ENCODE measurements at regions not wholly inside any gene's neighbourhood (a gene's known extent, or its start where the extent isn't known, plus 50 kb on each side); places are given as distances from the start of the nearest gene placed in this dataset.
"Not testable (repeated sequence)": the region's sequence is repeated elsewhere in the genome, so short reads cannot be mapped to it uniquely, and the experiment has no call there.

DNA sequence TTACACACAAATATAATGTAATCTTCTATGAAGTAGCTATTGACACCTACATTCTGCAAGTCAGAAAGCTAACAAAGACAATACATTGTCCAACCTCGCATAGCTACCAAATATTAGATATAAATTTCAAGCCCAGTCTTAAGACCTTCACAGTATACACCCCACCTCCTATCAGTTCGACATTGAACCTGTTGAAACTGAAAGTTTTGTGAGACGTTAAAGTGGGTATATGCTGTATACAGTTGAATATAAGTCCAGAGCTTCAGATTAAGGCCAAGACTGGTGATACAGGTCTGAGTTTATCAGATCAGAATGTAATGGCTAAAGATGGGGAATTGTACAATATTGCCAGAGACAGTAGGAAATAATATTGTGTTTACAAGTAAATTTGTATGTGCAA, 489.3 kb upstream of the RORB start:
- no peak for DNase-seq (ENCODE audit: low read depth)

DNA sequence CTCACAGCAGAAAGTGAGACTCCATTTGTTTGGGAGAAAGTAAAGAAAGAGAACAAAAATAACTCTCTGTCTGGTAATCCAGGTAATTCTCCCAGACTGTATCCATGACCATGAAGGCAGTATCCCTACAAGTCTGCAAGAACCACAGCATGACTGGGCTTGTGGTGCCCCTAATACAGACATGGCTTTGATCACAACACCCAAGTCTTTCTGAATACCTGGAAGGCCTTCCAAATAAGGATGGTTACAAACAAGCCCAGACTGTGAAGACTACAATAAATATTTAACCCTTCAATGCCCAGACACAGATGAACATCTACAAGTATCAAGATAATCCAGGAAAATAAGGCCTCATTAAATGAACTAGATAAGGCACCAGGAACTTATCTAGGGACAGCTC, 481.1 kb upstream of the RORB start:
- no peak for DNase-seq (ENCODE audit: low read depth)

DNA sequence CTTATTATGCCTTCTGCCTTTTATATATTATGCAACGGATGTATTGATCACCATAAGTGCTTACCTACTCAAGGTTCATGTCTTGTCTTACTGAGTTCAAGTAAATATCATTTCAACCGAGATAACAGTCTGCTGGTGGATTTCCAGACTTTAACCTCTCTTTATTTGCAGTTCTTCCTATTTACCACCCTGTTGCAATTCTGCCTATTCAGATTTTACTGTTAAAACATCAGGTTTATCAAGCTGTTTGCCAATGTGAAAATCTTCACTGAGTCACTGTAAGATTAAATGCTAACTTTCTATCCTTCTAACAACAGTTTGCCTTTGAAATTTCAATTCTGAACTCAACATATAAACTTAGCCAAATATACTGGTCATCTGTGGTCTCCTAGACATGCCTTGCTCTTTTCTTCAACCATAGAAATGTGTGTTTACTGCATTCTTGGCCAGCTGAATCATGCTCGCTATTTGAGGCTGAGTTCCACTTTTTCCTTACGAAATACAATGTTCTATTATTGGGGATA, 471.7 kb upstream of the RORB start:
- DNase-seq (ENCODE audit: low read depth): no peak

DNA sequence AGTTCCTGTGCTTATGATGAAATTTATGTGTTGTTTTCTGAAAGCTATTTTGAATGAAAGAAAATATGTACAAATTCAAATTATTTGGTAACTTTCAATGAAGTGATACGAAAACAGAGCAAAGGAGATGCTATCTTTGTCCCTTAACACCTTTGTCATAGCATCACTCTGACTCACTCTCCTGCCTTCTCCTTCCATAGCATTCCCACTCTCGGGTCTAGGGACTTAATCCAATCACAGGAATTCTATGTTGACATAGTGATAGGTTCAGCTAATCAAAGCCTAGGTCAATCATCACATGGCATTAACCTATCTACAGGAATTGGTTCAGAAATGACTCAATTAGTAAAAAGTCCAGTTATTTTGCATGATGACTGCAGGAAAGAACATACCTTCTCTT, 464.7 kb upstream of the RORB start:
- DNase-seq (ENCODE audit: low read depth): no peak

DNA sequence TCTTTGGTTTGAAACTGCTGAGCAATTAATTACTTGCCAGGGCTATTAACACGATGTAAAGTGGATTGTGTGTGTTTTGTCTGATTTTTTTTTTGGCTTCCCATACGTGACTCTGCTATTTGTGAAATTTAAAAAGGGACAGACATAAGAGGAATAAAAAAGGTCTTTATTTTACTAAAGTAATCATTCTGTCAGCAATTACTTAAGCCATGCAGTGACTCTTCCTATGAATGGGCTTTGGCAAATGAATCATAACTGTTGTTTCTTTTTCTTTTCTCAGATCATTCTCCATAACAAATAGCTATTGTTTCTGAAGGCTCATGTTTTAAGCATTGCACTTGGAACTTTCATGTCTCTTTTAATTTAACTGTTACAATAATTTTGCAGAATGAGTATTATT, 461.3 kb upstream of the RORB start:
- DNase-seq (ENCODE audit: low read depth): no peak

DNA sequence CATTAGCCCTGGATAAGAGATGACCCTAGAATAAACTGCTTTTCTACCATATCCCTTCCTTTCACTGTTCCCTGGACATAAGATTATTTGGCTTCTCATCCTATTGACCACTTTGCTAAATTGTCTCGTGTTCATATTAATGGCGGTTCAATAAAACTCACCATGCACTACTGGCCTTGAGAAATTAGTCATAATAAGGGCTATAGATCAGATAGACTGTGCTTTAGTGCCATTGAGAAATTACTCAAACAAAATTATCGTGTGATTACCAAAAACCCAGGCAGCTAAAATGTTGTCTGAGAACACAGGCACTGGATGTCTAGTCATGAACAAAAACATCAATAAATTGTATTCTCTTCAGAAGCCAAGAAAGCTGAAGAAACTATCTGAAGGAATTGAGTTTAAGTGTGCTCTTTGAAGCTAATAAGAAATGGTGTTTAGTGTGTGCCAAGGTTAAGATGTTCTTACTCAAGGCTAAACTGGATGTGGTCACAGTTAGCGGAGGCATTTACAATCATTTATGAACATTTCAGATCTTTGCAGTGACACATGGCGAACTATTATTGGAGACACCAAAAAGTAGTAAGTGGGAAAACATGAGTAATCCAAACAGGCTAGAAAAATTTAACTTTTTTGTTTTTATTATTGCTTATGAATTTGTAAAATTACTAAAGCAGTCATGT, 460.4 kb upstream of the RORB start:
- no peak for DNase-seq (ENCODE audit: low read depth)

DNA sequence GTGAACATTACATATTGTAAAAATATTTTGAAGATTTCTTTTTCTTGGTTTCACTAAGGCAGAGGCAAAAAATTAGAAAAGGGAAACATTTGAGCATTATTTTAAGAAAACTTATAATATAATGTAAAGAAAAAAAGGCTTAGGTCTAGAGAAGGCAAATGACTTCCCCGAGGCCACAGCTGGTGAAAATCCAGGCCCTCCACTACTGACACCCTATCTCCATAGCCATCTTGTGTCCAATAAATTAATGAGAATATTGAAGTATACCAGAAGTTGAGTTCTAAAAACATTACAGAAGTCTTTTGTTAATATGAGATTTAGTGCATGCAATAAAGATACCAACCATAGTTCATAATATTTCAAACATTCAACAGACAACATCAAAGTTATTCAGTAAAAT, 459.9 kb upstream of the RORB start:
- DNase-seq (ENCODE audit: low read depth): no peak

DNA sequence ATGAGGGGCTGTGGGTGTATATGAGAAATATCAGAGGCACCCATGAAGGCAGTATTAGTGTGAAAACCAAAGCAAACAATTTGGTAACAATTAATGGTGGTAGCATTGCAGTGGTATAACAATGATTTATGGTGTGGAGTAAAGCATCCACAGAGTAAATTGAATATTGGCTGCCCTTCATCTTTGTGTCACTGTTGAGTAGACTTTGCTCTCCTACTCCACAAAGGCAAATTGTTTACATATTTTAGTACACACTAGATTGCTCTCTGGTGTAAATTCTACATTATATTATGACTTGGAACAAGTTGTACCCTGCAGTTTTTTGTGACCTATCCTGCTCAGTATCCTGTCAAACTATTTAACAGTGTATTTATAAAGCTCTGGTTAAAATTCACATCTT, 455.5 kb upstream of the RORB start:
- no peak for DNase-seq (ENCODE audit: low read depth)

DNA sequence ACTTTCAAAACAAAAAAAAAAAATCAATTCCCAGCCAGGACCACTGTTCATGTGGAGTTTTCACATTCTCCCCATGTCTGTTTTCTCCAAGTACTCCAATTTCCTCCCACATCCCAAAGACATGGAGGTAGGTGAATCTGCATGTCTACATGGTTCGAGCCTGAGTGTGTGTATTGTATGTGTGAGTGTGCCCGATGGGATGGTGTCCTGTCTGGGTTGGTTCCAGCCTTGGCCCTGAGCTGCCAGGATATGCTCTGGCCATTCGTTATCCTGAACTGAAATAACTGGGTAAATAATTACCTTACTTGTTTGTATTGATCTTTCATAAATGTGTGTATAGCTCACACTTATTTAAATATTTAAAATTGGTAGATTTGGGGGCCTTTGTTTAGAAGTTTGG, 452.3 kb upstream of the RORB start:
- no peak for DNase-seq (ENCODE audit: low read depth)

DNA sequence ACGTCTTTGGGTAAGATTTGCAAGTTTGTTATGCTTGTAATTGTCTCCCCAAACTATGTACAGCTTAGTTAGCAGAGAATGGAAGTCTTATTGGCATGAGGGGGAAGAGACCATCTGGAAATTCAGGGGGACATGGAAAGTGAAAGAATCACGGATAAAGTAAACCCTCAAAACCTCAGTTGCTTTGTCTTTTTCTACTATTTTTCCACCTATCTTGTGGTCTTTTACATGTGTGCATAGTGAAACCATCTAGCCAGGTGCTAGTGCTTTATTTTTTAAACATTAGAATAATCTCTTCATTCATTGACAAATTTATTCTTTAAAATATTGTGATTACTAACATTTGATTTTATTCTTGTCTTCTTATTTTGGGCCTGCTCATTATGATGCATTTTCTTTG, 441.1 kb upstream of the RORB start:
- DNase-seq (ENCODE audit: low read depth): no peak

DNA sequence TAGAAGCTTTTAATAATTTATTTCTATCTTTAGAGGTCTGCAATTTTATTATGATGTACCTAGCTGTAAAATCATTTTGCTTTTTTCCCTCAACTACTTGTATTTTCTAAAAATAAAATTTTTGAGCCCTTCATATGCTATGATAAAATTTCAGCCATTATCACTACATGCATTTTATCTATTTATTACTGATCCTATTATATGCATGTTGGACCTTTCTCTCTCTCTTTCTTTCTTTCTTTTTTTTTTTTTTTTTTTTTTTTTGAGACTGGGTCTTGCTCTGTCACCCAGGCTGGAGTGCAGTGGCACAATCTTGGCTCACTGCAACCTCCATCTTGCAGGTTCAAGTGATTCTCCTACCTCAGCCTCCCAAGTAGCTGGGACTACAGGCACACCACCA, 440.1 kb upstream of the RORB start:
- not testable (repeated sequence) for DNase-seq (ENCODE audit: low read depth)

DNA sequence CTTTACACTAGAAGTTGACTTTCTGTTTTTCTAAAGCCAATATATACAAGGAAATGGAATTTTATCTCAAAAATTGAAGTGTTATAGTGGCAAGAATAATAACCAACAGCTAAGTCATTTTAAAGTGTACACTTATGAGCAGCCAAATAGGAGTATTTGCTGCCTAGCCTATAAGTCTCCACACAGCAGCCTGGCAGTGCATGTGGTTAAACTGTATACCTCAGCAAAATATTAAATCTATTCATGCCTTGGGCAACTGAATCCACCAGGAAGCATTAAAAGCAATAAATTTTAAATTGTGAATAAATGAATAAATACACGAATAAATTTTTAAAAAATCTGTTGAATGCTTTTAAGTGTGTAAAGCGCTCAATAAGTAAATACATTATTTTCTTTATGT, 432.4 kb upstream of the RORB start:
- DNase-seq (ENCODE audit: low read depth): no peak

DNA sequence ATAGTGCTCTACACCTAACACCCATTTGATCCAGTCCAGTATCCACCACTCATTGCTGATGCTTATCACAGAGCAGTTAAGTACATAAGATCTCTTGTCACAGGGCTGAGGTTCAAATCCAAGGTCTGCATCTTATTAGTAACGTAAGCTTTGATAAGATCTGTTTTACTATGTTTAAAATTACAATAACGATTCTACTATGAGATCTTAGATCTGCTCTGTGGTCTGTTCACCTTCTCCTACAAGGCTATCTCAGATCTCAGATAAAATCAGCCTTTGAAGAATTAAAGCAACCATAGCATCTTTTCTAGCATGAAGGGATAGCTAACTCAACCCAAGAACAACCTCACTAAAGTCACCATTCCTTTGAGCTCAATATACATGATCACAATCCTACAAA, 431.0 kb upstream of the RORB start:
- no peak for DNase-seq (ENCODE audit: low read depth)

DNA sequence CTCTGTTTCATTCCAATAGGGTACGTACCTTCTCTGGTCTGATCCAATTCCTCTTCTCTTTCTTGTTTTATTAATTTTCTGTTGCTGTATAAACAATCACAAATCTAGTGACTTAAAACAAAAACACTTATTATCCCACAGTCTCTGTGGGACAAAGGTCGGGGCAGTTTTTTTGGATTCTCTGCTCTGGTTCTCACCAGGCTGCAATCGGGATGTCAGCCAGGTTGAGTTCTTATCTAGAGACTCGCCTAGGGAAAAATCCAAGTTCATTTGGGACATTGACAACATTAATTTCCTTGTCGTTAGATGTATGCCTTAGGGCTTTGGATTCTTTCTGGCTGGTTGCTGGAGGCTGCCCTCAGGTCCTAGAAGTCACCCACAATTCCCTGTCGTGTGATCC, 430.5 kb upstream of the RORB start:
- no peak for DNase-seq (ENCODE audit: low read depth)

DNA sequence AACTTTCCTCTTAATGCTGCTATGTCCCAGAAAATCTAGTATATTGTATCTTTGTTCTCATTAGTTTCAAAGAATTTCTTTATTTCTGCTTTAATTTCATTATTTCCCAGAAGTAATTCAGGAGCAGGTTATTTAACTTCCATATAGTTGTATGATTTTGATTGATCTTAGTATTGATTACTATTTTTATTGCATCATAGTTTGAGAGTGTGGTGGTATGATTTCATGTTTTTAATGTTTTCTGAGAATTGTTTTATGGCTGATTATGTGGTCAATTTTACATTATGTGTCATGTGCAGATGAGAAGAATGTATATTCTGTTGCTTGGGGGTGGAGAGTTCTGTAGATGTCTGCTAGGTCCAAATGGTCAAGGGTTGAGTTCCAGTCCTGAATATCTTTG, 425.6 kb upstream of the RORB start:
- no peak for DNase-seq (ENCODE audit: low read depth)

DNA sequence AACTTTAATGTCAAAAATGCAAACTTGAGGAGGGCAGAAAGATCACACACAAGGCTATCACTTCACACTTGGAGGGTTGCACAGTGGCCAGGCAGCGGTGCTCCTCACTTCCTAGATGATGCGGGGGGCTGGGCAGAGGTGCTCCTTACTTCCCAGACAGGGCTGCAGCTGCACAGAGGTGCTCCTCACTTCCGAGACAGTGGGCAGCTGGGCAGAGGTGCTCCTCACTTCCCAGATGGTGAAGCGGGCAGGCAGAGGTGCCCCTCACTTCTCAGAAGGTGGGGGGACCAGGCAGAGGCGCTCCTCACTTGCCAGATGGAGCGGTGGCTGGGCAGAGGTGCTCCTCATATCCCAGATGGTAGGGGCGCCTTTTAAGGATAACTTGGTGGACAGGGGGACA, 423.2 kb upstream of the RORB start:
- DNase-seq (ENCODE audit: low read depth): no peak

DNA sequence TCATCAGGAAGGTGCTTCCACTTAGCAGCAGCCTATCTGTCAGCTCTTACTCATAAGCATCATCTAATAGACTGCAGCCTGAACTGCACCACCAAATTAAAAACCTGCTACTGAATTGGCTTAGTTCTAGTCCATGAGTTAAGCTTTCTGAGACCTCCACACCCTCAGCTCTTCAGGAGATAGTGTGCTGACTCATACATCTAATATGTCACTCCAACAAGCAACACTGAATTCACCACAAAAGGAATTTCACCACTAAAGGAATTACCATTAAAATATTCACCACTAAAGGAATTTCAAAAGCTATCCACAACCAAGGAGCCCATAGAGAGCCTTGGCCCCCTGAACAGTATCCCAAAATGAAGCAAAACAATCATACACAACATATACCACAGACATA, 418.5 kb upstream of the RORB start:
- DNase-seq (ENCODE audit: low read depth): no peak

DNA sequence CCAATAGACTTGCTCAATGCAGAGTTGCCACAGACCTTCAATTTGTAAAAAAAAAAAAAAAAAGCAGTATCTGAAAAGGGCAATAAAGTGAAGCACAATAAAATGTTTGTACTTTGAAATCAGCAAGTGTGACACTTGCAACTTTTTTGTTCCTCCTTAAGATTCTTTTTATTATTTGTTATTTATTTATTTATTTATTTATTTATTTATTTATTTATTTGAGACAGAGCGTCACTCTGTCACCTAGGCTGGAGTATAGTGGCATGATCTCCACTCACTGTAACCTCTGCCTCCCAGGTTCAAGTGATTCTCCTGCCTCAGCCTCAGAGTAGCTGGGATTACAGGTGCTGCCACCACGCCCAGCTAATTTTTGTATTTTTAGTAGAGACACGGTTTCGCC, 416.5 kb upstream of the RORB start:
- DNase-seq (ENCODE audit: low read depth): not testable (repeated sequence)

DNA sequence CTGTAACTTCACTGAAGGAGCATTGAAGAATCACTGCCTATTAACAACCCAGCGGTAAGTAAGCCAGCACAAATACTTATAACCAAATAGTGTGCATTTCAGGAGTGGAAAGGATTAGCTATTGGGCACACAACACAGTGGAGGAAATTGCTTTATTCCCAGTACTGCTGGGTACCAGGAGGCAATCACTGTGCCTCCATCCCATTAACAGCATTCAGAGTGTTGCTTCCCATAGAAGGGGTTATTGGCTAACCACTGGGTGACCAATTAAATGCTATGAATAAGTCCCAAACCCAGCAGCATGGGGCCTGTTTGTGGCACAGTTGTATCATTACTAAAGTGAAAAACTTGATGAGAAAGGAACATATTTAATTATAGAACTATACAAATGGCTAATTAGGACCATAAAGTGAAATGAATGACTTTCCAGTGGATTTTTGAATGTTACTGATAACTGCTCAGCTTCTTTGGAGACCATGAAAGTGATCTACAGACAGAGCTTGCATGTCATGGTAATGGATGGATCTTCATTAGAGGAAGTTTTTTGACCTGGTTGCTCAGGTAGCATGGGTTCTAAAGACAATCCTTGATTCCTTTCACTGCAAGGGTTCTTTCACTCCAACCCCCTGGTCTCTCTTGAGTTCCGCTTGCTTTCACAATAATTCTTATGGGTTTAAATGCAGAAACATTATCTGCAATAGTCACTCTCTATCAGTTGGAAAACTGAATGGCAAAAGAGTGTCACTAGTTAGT, 413.3 kb upstream of the RORB start:
- DNase-seq (ENCODE audit: low read depth): no peak

DNA sequence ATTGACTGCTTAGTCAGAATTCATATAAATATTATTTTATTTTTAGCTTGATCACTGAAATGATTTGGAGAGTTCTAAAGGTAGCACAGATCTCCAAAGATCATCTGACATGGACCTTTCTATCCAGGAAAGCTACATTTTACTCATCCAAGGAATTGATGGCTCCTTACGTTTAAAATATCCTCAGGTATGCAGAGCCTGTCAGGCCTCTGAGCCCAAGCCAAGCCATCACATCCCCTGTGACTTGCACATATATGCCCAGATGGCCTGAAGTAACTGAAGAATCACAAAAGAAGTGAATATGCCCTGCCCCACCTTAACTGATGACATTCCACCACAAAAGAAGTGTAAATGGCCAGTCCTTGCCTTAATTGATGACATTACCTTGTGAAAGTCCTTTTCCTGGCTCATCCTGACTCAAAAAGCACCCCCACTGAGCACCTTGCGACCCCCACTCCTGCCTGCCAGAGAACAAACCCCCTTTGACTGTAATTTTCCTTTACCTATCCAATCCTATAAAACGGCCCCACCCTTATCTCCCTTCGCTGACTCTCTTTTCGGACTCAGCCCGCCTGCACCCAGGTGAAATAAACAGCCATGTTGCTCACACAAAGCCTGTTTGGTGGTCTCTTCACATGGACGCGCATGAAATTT, 411.6 kb upstream of the RORB start:
- DNase-seq (ENCODE audit: low read depth): not testable (repeated sequence)

DNA sequence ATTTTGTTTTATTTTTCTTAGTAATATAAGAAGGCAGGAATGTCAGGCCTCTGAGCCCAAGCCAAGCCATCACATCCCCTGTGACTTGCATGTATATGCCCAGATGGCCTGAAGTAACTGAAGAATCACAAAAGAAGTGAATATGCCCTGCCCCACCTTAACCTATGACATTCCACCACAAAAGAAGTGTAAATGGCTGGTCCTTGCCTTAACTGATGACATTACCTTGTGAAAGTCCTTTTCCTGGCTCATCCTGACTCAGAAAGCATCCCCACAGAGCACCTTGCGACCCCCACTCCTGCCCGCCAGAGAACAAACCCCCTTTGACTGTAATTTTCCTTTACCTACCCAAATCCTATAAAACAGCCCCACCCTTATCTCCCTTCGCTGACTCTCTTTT, 406.2 kb upstream of the RORB start:
- DNase-seq (ENCODE audit: low read depth): not testable (repeated sequence)

DNA sequence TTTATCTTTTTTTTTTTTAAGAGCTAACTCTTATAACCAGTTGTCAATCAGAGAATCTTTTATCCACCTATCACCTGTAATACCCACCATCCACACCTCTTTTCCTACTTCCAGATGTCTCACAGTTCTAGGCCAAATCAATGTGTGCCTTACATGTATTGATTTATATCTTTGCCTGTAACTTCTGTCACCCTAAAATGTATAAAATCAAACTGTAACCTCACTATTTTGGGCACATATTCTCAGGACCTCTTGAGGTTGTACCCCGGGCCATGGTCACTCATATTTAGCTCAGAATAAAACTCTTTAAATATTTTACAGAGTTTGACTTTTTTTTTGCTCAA, 404.7 kb upstream of the RORB start:
- no peak for DNase-seq (ENCODE audit: low read depth)

DNA sequence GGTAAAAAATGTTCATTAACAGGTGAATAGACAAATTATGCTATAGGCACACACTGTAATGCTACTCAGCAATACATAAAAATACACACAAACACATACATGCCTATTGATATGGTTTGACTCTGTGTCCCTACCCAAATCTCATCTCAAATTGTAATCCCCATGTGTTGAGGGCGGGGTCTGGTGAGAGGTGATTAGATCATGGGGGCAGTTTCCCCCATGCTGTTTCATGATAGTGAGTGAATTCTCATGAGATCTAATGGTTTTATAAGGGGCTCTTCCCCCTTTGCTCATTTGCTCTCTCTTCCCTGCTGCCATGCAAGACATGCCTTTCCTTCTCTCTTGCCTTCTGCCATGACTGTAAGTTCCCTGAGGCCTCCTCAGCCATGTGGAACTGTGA, 403.1 kb upstream of the RORB start:
- not testable (repeated sequence) for DNase-seq (ENCODE audit: low read depth)
